Fibroblast of pulmonary artery (primary cell): ENCODE measurements at regions not wholly inside any gene's neighbourhood (a gene's known extent, or its start where the extent isn't known, plus 50 kb on each side); places are given as distances from the start of the nearest gene placed in this dataset.

Experiments used
- DNase-seq: peaks from one replicate; pipeline ENCODE4 v3.0.0-alpha.2; 2010; ENCODE audit warnings: low read depth
- H3K4me3 ChIP-seq: replicated peaks from 2 replicates; pipeline ENCODE4 v1.5.1; 2011; ENCODE audit warnings: low read depth, mild to moderate bottlenecking, control low read depth, low read length, moderate library complexity
- CTCF ChIP-seq: IDR thresholded peaks from 2 replicates; pipeline ENCODE4 v1.5.1; 2011; ENCODE audit warnings: mild to moderate bottlenecking, control low read depth, low read length, inconsistent platforms; ENCODE audit errors: missing control alignments

GRCh38 chrX:15914486-15914885 lies 59.9 kb upstream of the AP1S2 start:
- no peak for TF ChIP-seq CTCF
- no peak for DNase-seq
- no peak overlapping the region for H3K4me3 ChIP-seq

DNA sequence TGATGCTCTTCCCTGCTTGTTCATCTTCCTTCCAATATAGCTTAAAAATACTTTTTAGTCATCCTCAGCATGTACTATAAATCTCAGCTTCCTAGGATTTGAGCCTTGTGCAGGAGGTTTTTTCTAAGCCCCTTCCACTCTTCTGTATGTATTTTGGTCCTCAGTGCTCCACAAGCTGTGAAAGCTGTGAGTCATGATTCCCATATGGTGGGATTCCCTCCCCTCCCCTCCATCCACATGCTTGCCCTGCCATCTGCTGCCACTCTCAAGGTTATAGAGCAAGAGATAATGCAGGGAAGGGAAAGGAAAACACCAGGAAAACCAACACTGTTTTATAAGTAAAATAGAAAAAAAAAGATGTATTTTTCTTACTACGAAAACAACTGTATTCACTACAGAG lies 58.5 kb upstream of the AP1S2 start:
- no peak for TF ChIP-seq CTCF
- no peak overlapping the region for H3K4me3 ChIP-seq
- DNase-seq = no peak

- TF ChIP-seq CTCF = no peak
- no peak overlapping the region for H3K4me3 ChIP-seq
- DNase-seq = peak; percentile 13
These were observed 57.3 kb upstream of the AP1S2 start for GRCh38 chrX:15911734-15912550.

GRCh38 chrX:15909605-15910004 lies 55.0 kb upstream of the AP1S2 start:
- DNase-seq = no peak
- no peak overlapping the region for H3K4me3 ChIP-seq
- no peak for TF ChIP-seq CTCF

DNA sequence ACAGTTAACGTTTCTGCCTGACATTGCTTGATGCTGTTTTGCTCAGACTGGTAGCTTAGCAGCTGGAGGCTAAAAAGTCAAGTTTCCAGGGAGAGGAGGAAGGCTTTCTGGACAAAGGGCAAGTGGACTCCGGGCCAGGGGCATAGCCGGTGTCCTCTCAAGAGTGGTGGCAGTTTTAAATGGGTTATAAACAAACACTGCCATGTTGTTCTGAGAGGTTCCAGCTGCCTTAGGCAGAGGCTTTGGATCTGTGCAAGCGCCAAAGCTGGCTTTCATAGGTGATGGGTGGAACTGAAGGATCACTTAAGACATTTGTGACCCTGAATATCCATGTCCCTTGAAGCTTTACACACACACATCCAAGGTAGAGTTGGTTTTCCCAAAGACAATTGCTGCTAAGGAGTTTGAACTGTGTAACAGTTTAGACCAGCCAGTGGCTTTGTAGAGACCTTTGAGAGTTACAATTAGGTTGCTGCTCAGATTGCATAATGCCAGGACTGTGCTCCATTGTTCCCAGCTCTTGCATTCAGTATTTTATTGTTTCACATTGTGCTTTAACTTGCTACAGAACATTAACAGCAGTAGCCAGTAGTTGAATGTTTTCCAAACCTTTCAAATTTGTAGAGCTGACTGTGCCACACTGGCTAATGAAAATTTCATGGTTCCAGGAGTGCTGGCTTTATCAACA lies 54.1 kb upstream of the AP1S2 start:
- peak; percentile 58 for DNase-seq

More for the DNA sequence above, 54.1 kb upstream of the AP1S2 start:
- TF ChIP-seq CTCF = no peak
- no peak overlapping the region for H3K4me3 ChIP-seq
